ENCODE measurements at regions not wholly inside any gene's neighbourhood (a gene's known extent, or its start where the extent isn't known, plus 50 kb on each side); places are given as distances from the start of the nearest gene placed in this dataset.
"Not testable (repeated sequence)": the region's sequence is repeated elsewhere in the genome, so short reads cannot be mapped to it uniquely, and the experiment has no call there.

DNA sequence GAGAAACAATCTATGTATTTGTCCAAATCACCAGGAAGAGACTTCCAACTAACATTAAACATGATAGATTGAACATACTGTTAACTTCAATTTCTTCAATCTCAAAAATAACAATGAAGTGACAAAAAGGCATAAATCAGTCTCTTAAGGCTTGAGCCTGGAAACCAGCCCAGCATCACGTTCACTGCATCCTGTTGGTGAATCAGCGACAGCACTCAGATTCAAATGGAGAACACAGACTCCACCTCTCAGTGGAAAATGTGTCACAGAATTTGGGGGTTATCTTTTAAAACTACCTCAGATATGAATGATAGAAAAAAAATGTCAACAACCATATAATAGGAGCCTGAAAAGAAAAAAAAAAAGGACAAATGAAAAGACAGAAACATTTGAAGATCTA, 212.0 kb downstream of the MINAR1 start:
- TF ChIP-seq POLR2AphosphoS5 (IDR thresholded peaks at IDR 0.05) (no peak), POLR2A (IDR thresholded peaks at IDR 0.05) (no peak)
- TF ChIP-seq, protein P1, sequence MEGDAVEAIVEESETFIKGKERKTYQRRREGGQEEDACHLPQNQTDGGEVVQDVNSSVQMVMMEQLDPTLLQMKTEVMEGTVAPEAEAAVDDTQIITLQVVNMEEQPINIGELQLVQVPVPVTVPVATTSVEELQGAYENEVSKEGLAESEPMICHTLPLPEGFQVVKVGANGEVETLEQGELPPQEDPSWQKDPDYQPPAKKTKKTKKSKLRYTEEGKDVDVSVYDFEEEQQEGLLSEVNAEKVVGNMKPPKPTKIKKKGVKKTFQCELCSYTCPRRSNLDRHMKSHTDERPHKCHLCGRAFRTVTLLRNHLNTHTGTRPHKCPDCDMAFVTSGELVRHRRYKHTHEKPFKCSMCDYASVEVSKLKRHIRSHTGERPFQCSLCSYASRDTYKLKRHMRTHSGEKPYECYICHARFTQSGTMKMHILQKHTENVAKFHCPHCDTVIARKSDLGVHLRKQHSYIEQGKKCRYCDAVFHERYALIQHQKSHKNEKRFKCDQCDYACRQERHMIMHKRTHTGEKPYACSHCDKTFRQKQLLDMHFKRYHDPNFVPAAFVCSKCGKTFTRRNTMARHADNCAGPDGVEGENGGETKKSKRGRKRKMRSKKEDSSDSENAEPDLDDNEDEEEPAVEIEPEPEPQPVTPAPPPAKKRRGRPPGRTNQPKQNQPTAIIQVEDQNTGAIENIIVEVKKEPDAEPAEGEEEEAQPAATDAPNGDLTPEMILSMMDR (IDR thresholded peaks at IDR 0.05 in 8 of 11, conservative IDR thresholded peaks at IDR 0.05 in 3 of 11) = no peak
- H3K27ac ChIP-seq = no peak overlapping the region
- no peak overlapping the region for H3K4me3 ChIP-seq
- H3K4me1 ChIP-seq = no peaks in the 10 kb centered on the region
- peaks cover 0 to 25% (median 13%) of the 10 kb centered on the region in 8 donors for H3K9me3 ChIP-seq
- peaks cover 0 to 21% (median 0%) of the 10 kb centered on the region in 7 donors for H3K27me3 ChIP-seq (replicated peaks in 1 of 7)
- intact Hi-C loops (cut with DNase I; ENCODE audit: low total_unique reads) = no loop called here
- WGBS, 5 donors = 21 to 47% (median 37%) methylated on average over 2 of the region's 2 CpGs
- H3K36me3 ChIP-seq = no peaks in the 10 kb centered on the region
- DNase-seq = no peak

DNA sequence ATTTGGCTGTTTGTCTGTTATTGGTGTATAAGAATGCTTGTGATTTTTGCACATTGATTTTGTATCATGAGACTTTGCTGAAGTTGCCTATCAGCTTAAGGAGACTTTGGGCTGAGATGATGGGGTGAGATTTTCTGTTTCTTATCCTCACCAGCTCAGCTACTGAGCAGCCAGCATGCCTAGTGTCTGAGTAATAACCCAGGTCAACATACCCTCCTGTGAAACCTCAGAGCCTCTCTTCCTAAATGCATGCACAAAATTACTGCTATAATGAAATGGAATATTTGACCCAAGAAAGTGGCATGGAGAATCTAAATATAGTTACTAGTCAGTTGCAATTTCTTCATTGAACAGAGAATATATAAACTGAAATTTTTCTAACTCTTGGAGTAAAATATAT, 220.8 kb downstream of the MINAR1 start:
- H3K4me3 ChIP-seq; H3K27ac ChIP-seq; DNase-seq; H3K9me3 ChIP-seq; H3K4me1 ChIP-seq; intact Hi-C loops (cut with DNase I; ENCODE audit: low total_unique reads); H3K36me3 ChIP-seq: not testable (repeated sequence)
- peaks cover 0 to 32% (median 4%) of the 10 kb centered on the region in 7 donors for H3K27me3 ChIP-seq (replicated peaks in 1 of 7)

DNA sequence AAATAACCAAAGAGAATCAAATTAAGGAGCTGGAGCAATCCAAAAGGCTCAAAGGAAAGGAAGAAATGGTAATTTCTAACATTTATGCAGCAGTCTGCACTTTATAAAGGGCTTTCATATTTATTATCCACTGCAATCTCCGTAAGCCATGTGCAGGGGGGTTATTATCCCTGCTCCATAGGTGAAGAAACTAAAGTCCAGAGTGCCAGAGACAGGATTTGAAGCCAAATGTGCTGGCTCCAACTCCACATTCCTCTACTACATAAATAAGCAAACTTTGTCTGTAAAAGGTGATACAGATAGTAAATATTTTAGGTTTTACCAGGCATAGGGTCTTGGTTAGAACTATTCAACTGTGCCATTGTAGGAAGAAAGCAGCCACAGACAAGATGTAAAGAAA, 221.4 kb downstream of the MINAR1 start:
- Histone ChIP-seq H3K4me3 (no peak overlapping the region), H3K27ac (no peak overlapping the region), H3K36me3 (no peaks in the 10 kb centered on the region), H3K4me1 (no peaks in the 10 kb centered on the region), H3K27me3 (replicated peaks in 1 of 7) (peaks cover 0 to 32% (median 4%) of the 10 kb centered on the region in 7 donors), H3K9me3 (peaks cover 0 to 6% (median 0%) of the 10 kb centered on the region in 8 donors)
- WGBS, 5 donors = 25 to 62% (median 54%) methylated on average over 1 of the region's 1 CpG
- no peak for DNase-seq
- intact Hi-C loops (cut with DNase I; ENCODE audit: low total_unique reads) = no loop called here
- TF ChIP-seq POLR2A (IDR thresholded peaks at IDR 0.05) = no peak
- TF ChIP-seq POLR2AphosphoS5 (IDR thresholded peaks at IDR 0.05) = no peak

DNA sequence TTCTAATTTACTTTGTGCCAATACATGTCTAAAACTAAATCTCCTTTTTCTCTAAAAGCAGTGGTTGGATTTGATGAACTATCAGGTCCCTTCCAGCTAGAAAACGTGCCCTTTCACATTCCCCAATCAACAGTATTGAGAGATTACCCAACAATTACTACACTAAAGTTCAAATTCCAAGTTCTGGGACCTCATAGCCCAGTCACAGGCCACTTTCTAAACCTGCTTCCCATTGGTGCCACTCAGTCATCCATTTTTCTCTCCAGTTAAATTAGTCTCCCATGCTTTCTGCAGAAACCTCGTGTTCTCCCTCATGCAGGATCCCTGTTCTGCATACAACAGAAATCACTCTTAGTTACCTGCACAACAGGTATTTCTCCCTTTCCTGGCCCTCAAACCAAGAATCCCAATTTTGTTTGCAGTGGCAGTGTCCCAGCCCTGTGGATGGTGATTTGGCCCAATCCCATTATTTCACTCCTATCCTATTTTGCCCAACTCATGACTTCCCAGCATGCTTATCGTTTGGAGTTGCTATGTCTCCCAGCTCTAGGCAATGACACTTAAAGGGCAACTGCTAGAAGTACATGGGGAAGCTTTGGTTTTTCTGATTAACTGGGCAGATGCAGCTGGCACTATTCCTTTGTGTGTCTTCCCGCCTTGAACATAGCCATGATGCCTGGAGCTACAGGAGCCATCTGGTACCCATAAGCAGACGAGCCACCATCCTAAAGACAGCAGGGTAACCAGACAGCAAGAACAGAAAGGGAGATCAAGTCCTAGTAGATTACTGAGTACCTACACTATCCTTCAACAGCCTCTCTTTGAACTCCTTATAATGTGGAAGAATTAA, 224.2 kb downstream of the MINAR1 start:
- WGBS, 5 donors = 69 to 84% (median 76%) methylated on average over 5 of the region's 5 CpGs
- intact Hi-C loops (cut with DNase I; ENCODE audit: low total_unique reads) = no loop called here
- TF ChIP-seq POLR2AphosphoS5 (IDR thresholded peaks at IDR 0.05) (no peak), POLR2A (IDR thresholded peaks at IDR 0.05) (no peak)
- TF ChIP-seq, protein P1 (IDR thresholded peaks at IDR 0.05 in 8 of 11, conservative IDR thresholded peaks at IDR 0.05 in 3 of 11) = no peak
- Histone ChIP-seq H3K27ac (no peak overlapping the region), H3K36me3 (no peaks in the 10 kb centered on the region), H3K4me3 (no peak overlapping the region), H3K27me3 (replicated peaks in 1 of 7) (peaks cover 0 to 37% (median 4%) of the 10 kb centered on the region in 7 donors), H3K9me3 (no peaks in the 10 kb centered on the region), H3K4me1 (no peaks in the 10 kb centered on the region)
- DNase-seq = no peak

GRCh38 chr15:79657722-79658121, 225.6 kb downstream of the MINAR1 start:
- intact Hi-C loops (cut with DNase I; ENCODE audit: low total_unique reads) = no loop called here
- DNase-seq = no peak
- 47 to 77% (median 65%) methylated on average over 2 of the region's 2 CpGs for WGBS, 5 donors
- Histone ChIP-seq H3K36me3 (no peaks in the 10 kb centered on the region), H3K27me3 (replicated peaks in 1 of 7) (peaks cover 0 to 47% (median 4%) of the 10 kb centered on the region in 7 donors), H3K9me3 (no peaks in the 10 kb centered on the region), H3K27ac (no peak overlapping the region), H3K4me3 (no peak overlapping the region), H3K4me1 (no peaks in the 10 kb centered on the region)
- TF ChIP-seq POLR2AphosphoS5 (IDR thresholded peaks at IDR 0.05) (no peak), POLR2A (IDR thresholded peaks at IDR 0.05) (no peak)
- TF ChIP-seq, protein P1 (IDR thresholded peaks at IDR 0.05 in 8 of 11, conservative IDR thresholded peaks at IDR 0.05 in 3 of 11) = no peak
